ENCODE measurements at regions not wholly inside any gene's neighbourhood (a gene's known extent, or its start where the extent isn't known, plus 50 kb on each side); places are given as distances from the start of the nearest gene placed in this dataset.
"Not testable (repeated sequence)": the region's sequence is repeated elsewhere in the genome, so short reads cannot be mapped to it uniquely, and the experiment has no call there.

DNA sequence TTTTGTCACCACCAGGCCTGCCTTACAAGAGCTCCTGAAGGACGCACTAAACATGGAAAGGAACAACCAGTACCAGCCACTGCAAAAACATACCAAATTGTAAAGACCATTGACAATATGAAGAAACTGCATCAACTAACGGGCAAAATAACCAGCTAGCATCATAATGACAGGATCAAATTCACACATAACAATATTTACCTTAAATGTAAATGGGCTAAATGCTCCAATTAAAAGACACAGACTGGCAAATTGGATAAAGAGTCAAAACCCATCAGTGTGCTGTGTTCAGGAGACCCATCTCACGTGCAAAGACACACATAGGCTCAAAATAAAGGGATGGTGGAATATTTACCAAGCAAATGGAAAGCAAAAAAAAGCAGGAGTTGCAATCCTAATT is 99.1 kb downstream of the JRKL start:
- not testable (repeated sequence) for H2AFZ ChIP-seq; H3K4me3 ChIP-seq; H3K27me3 ChIP-seq (ENCODE audit: insufficient read depth); H4K20me1 ChIP-seq (replicated peaks; ENCODE audit: insufficient read depth); H3K4me2 ChIP-seq; ATAC-seq; H3K9me3 Mint-ChIP-seq; H3K4me1 ChIP-seq (ENCODE audit: insufficient read depth); DNase-seq (ENCODE audit: low spot score); H3K27ac Mint-ChIP-seq; H3K79me2 ChIP-seq (replicated peaks; ENCODE audit: insufficient read depth); H3K27ac ChIP-seq (ENCODE audit: low read depth); H3K4me3 Mint-ChIP-seq; H3K4me1 Mint-ChIP-seq; H3K36me3 Mint-ChIP-seq (ENCODE audit: low read depth); H3K9me2 ChIP-seq (ENCODE audit: insufficient read depth); H3F3A ChIP-seq (replicated peaks; ENCODE audit: low read depth); H3K36me3 ChIP-seq (ENCODE audit: insufficient read depth); H3K27me3 Mint-ChIP-seq (ENCODE audit: insufficient read depth, low read depth, poor library complexity)

DNA sequence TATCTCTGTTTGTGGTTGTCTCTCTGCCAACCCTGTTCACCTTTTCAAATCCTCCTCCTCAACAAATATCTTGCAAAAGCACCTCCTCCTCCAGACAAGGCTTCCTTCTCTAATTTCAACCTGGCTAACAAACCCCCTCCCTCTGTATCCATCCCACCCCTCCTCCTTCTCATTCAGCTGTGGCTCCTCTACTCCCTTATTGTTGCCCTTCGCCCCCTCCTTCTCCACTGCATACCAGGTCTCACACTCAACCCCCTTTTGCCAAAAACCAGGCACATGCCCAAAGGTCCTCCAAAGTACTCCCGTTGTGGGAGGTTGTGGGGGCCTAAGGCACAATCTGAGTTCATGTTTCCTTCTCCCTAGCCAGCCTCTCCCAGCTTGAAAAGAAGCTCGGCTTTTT is 110.6 kb downstream of the JRKL start:
- H4K20me1 ChIP-seq (replicated peaks; ENCODE audit: insufficient read depth) = no peaks in the 10 kb centered on the region
- no peaks in the 10 kb centered on the region for H3K79me2 ChIP-seq (replicated peaks; ENCODE audit: insufficient read depth)
- Mint-ChIP-seq H3K4me3 (no peak overlapping the region), H3K27ac (no peak overlapping the region), H3K4me1 (no peaks in the 10 kb centered on the region), H3K9me3 (no peaks in the 10 kb centered on the region; the same call in 2 of the 3 replicates), H3K27me3 (ENCODE audit: insufficient read depth, low read depth, poor library complexity) (no peaks in the 10 kb centered on the region), H3K36me3 (ENCODE audit: low read depth) (no peaks in the 10 kb centered on the region; the same call in 2 of the 3 replicates)
- H3K27ac ChIP-seq (ENCODE audit: low read depth) = no peak overlapping the region
- no peaks in the 10 kb centered on the region for H3K27me3 ChIP-seq (ENCODE audit: insufficient read depth)
- no peak for DNase-seq (ENCODE audit: low spot score)
- ATAC-seq = no peak
- no peaks in the 10 kb centered on the region for H3F3A ChIP-seq (replicated peaks; ENCODE audit: low read depth)
- no peak overlapping the region for H2AFZ ChIP-seq
- H3K4me1 ChIP-seq (ENCODE audit: insufficient read depth) = no peaks in the 10 kb centered on the region
- no peak overlapping the region for H3K4me2 ChIP-seq
- H3K36me3 ChIP-seq (ENCODE audit: insufficient read depth) = no peaks in the 10 kb centered on the region
- H3K9me2 ChIP-seq (ENCODE audit: insufficient read depth) = 0 out of 2 replicates have a peak, but pooled peaks cover 10% of the 10 kb centered on the region
- H3K4me3 ChIP-seq = no peak overlapping the region
- TF ChIP-seq, protein P1, sequence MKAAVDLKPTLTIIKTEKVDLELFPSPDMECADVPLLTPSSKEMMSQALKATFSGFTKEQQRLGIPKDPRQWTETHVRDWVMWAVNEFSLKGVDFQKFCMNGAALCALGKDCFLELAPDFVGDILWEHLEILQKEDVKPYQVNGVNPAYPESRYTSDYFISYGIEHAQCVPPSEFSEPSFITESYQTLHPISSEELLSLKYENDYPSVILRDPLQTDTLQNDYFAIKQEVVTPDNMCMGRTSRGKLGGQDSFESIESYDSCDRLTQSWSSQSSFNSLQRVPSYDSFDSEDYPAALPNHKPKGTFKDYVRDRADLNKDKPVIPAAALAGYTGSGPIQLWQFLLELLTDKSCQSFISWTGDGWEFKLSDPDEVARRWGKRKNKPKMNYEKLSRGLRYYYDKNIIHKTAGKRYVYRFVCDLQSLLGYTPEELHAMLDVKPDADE (IDR thresholded peaks at IDR 0.05) = no peak
- TF ChIP-seq EZH2 (IDR thresholded peaks at IDR 0.05; ENCODE audit: low read depth, unreplicated experiment) (no peak), POLR2AphosphoS5 (IDR thresholded peaks at IDR 0.05; ENCODE audit: low read depth) (no peak), JUNB (IDR thresholded peaks at IDR 0.05; ENCODE audit: unreplicated experiment) (no peak), NANOG (IDR thresholded peaks at IDR 0.05; ENCODE audit: borderline replicate concordance) (no peak), CREB1 (CRISPR knock-in tag; IDR thresholded peaks at IDR 0.05; ENCODE audit: low read depth) (no peak), ZNF331 (CRISPR knock-in tag; IDR thresholded peaks at IDR 0.05; ENCODE audit: low read depth) (no peak), ZNF114 (CRISPR knock-in tag; IDR thresholded peaks at IDR 0.05) (no peak), EZH2phosphoT487 (IDR thresholded peaks at IDR 0.05; ENCODE audit: unreplicated experiment) (no peak), STAT1 (IDR thresholded peaks at IDR 0.05; ENCODE audit: unreplicated experiment) (no peak)
- TF ChIP-seq, protein P2, sequence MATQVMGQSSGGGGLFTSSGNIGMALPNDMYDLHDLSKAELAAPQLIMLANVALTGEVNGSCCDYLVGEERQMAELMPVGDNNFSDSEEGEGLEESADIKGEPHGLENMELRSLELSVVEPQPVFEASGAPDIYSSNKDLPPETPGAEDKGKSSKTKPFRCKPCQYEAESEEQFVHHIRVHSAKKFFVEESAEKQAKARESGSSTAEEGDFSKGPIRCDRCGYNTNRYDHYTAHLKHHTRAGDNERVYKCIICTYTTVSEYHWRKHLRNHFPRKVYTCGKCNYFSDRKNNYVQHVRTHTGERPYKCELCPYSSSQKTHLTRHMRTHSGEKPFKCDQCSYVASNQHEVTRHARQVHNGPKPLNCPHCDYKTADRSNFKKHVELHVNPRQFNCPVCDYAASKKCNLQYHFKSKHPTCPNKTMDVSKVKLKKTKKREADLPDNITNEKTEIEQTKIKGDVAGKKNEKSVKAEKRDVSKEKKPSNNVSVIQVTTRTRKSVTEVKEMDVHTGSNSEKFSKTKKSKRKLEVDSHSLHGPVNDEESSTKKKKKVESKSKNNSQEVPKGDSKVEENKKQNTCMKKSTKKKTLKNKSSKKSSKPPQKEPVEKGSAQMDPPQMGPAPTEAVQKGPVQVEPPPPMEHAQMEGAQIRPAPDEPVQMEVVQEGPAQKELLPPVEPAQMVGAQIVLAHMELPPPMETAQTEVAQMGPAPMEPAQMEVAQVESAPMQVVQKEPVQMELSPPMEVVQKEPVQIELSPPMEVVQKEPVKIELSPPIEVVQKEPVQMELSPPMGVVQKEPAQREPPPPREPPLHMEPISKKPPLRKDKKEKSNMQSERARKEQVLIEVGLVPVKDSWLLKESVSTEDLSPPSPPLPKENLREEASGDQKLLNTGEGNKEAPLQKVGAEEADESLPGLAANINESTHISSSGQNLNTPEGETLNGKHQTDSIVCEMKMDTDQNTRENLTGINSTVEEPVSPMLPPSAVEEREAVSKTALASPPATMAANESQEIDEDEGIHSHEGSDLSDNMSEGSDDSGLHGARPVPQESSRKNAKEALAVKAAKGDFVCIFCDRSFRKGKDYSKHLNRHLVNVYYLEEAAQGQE (IDR thresholded peaks at IDR 0.05; ENCODE audit: unreplicated experiment) = no peak
- TF ChIP-seq, protein P3, sequence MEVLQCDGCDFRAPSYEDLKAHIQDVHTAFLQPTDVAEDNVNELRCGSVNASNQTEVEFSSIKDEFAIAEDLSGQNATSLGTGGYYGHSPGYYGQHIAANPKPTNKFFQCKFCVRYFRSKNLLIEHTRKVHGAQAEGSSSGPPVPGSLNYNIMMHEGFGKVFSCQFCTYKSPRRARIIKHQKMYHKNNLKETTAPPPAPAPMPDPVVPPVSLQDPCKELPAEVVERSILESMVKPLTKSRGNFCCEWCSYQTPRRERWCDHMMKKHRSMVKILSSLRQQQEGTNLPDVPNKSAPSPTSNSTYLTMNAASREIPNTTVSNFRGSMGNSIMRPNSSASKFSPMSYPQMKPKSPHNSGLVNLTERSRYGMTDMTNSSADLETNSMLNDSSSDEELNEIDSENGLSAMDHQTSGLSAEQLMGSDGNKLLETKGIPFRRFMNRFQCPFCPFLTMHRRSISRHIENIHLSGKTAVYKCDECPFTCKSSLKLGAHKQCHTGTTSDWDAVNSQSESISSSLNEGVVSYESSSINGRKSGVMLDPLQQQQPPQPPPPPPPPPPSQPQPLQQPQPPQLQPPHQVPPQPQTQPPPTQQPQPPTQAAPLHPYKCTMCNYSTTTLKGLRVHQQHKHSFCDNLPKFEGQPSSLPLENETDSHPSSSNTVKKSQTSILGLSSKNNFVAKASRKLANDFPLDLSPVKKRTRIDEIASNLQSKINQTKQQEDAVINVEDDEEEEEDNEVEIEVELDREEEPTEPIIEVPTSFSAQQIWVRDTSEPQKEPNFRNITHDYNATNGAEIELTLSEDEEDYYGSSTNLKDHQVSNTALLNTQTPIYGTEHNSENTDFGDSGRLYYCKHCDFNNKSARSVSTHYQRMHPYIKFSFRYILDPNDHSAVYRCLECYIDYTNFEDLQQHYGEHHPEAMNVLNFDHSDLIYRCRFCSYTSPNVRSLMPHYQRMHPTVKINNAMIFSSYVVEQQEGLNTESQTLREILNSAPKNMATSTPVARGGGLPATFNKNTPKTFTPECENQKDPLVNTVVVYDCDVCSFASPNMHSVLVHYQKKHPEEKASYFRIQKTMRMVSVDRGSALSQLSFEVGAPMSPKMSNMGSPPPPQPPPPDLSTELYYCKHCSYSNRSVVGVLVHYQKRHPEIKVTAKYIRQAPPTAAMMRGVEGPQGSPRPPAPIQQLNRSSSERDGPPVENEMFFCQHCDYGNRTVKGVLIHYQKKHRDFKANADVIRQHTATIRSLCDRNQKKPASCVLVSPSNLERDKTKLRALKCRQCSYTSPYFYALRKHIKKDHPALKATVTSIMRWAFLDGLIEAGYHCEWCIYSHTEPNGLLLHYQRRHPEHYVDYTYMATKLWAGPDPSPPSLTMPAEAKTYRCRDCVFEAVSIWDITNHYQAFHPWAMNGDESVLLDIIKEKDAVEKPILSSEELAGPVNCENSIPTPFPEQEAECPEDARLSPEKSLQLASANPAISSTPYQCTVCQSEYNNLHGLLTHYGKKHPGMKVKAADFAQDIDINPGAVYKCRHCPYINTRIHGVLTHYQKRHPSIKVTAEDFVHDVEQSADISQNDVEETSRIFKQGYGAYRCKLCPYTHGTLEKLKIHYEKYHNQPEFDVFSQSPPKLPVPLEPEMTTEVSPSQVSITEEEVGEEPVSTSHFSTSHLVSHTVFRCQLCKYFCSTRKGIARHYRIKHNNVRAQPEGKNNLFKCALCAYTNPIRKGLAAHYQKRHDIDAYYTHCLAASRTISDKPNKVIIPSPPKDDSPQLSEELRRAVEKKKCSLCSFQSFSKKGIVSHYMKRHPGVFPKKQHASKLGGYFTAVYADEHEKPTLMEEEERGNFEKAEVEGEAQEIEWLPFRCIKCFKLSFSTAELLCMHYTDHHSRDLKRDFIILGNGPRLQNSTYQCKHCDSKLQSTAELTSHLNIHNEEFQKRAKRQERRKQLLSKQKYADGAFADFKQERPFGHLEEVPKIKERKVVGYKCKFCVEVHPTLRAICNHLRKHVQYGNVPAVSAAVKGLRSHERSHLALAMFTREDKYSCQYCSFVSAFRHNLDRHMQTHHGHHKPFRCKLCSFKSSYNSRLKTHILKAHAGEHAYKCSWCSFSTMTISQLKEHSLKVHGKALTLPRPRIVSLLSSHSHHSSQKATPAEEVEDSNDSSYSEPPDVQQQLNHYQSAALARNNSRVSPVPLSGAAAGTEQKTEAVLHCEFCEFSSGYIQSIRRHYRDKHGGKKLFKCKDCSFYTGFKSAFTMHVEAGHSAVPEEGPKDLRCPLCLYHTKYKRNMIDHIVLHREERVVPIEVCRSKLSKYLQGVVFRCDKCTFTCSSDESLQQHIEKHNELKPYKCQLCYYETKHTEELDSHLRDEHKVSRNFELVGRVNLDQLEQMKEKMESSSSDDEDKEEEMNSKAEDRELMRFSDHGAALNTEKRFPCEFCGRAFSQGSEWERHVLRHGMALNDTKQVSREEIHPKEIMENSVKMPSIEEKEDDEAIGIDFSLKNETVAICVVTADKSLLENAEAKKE (CRISPR knock-in tag; IDR thresholded peaks at IDR 0.05) = no peak

Measured in GM23338 (cell line).